ENCODE measurements at regions not wholly inside any gene's neighbourhood (a gene's known extent, or its start where the extent isn't known, plus 50 kb on each side); places are given as distances from the start of the nearest gene placed in this dataset.
"Not testable (repeated sequence)": the region's sequence is repeated elsewhere in the genome, so short reads cannot be mapped to it uniquely, and the experiment has no call there.

- no peak for DNase-seq
- H3K27ac ChIP-seq (replicated peaks) = no peak overlapping the region
- intact Hi-C loops (cut with micrococcal nuclease) = no loop called here
- no peaks in the 10 kb centered on the region for H3K27me3 ChIP-seq (ENCODE audit: low read depth)
- H3K9me3 ChIP-seq (replicated peaks) = no peaks in the 10 kb centered on the region
- H3K4me3 ChIP-seq = no peak overlapping the region
- no peak for TF ChIP-seq CTCF (IDR thresholded peaks at IDR 0.05; ENCODE audit: borderline replicate concordance)
- H3K4me1 ChIP-seq = no peaks in the 10 kb centered on the region
- H3K36me3 ChIP-seq = no peaks in the 10 kb centered on the region
These were observed 393.6 kb downstream of the KCNA4 start for GRCh38 chr11:29623144-29623722.

- H3K36me3 ChIP-seq = no peaks in the 10 kb centered on the region
- intact Hi-C loops (cut with micrococcal nuclease) = no loop called here
- no peak overlapping the region for H3K27ac ChIP-seq (replicated peaks)
- no peak overlapping the region for H3K4me3 ChIP-seq
- no peaks in the 10 kb centered on the region for H3K4me1 ChIP-seq
- no peaks in the 10 kb centered on the region for H3K27me3 ChIP-seq (ENCODE audit: low read depth)
- no peak for DNase-seq
- H3K9me3 ChIP-seq (replicated peaks) = no peaks in the 10 kb centered on the region
- TF ChIP-seq CTCF (IDR thresholded peaks at IDR 0.05; ENCODE audit: borderline replicate concordance) = no peak
These were observed 400.2 kb downstream of the KCNA4 start for GRCh38 chr11:29616611-29617010.

GRCh38 chr11:29612423-29612822, 404.4 kb downstream of the KCNA4 start:
- no peak for TF ChIP-seq CTCF (IDR thresholded peaks at IDR 0.05; ENCODE audit: borderline replicate concordance)
- Histone ChIP-seq H3K4me1 (no peaks in the 10 kb centered on the region), H3K27ac (replicated peaks) (no peak overlapping the region), H3K4me3 (no peak overlapping the region), H3K36me3 (no peaks in the 10 kb centered on the region), H3K9me3 (replicated peaks) (no peaks in the 10 kb centered on the region), H3K27me3 (ENCODE audit: low read depth) (no peaks in the 10 kb centered on the region)
- DNase-seq = no peak
- intact Hi-C loops (cut with micrococcal nuclease) = no loop called here

- no peaks in the 10 kb centered on the region for H3K4me1 ChIP-seq
- H3K9me3 ChIP-seq (replicated peaks) = no peaks in the 10 kb centered on the region
- no peak overlapping the region for H3K4me3 ChIP-seq
- TF ChIP-seq CTCF (IDR thresholded peaks at IDR 0.05; ENCODE audit: borderline replicate concordance) = no peak
- intact Hi-C loops (cut with micrococcal nuclease) = no loop called here
- no peak for DNase-seq
- H3K27me3 ChIP-seq (ENCODE audit: low read depth) = no peaks in the 10 kb centered on the region
- H3K27ac ChIP-seq (replicated peaks) = no peak overlapping the region
- no peaks in the 10 kb centered on the region for H3K36me3 ChIP-seq
These were observed 410.3 kb downstream of the KCNA4 start for GRCh38 chr11:29606330-29607031.

GRCh38 chr11:29600151-29600575, 416.7 kb downstream of the KCNA4 start:
- not testable (repeated sequence) for H3K27ac ChIP-seq (replicated peaks); H3K27me3 ChIP-seq (ENCODE audit: low read depth); DNase-seq

GRCh38 chr11:29584342-29584741, 432.5 kb downstream of the KCNA4 start:
- Histone ChIP-seq H3K36me3 (no peaks in the 10 kb centered on the region), H3K4me3 (no peak overlapping the region), H3K9me3 (replicated peaks) (peaks cover 10% of the 10 kb centered on the region), H3K27ac (replicated peaks) (no peak overlapping the region), H3K27me3 (ENCODE audit: low read depth) (no peaks in the 10 kb centered on the region), H3K4me1 (no peaks in the 10 kb centered on the region)
- intact Hi-C loops (cut with micrococcal nuclease) = no loop called here
- no peak for TF ChIP-seq CTCF (IDR thresholded peaks at IDR 0.05; ENCODE audit: borderline replicate concordance)
- no peak for DNase-seq

More at GRCh38 chr11:29600151-29600575, 416.7 kb downstream of the KCNA4 start:
- H3K4me1 ChIP-seq; H3K9me3 ChIP-seq (replicated peaks); H3K36me3 ChIP-seq; H3K4me3 ChIP-seq; intact Hi-C loops (cut with micrococcal nuclease): not testable (repeated sequence)

Data from left ventricle myocardium inferior (tissue), 1 donor.